Subcutaneous abdominal adipose tissue (tissue), 5 donors: ENCODE measurements at regions not wholly inside any gene's neighbourhood (a gene's known extent, or its start where the extent isn't known, plus 50 kb on each side); places are given as distances from the start of the nearest gene placed in this dataset.
"Not testable (repeated sequence)": the region's sequence is repeated elsewhere in the genome, so short reads cannot be mapped to it uniquely, and the experiment has no call there.

ENCODE experiments used
- H3K27ac ChIP-seq: one replicate; pipeline ENCODE4 v1.7.0; 2013; ENCODE audit warnings: low read depth, mild to moderate bottlenecking, inconsistent platforms, low read length, moderate library complexity
- H3K27me3 ChIP-seq, 5 donors: one replicate each; pipeline ENCODE4 v1.7.0; 2013; ENCODE audit warnings: low read length in 5 of 5, inconsistent platforms in 1 of 5; ENCODE audit not compliant: control insufficient read depth in 5 of 5, insufficient read depth in 4 of 5
- H3K36me3 ChIP-seq, 5 donors: one replicate each; pipeline ENCODE4 v1.7.0; 2013; ENCODE audit warnings: low read length in 5 of 5; ENCODE audit not compliant: control insufficient read depth in 5 of 5, insufficient read depth in 5 of 5
- H3K4me1 ChIP-seq, 5 donors: one replicate each; pipeline ENCODE4 v1.7.0; 2013; ENCODE audit warnings: low read length in 5 of 5, mild to moderate bottlenecking in 3 of 5, moderate library complexity in 1 of 5; ENCODE audit not compliant: control insufficient read depth in 5 of 5, insufficient read depth in 5 of 5
- H3K4me3 ChIP-seq, 5 donors: one replicate each; pipeline ENCODE4 v1.7.0; 2013; ENCODE audit warnings: low read length in 5 of 5, low read depth in 1 of 5
- H3K9ac ChIP-seq, 5 donors: one replicate each; pipeline ENCODE4 v1.7.0; 2013; ENCODE audit warnings: low read length in 5 of 5, mild to moderate bottlenecking in 4 of 5, moderate library complexity in 3 of 5
- H3K9me3 ChIP-seq, 5 donors: one replicate each; pipeline ENCODE4 v1.7.0; 2013; ENCODE audit warnings: low read length in 5 of 5; ENCODE audit not compliant: control insufficient read depth in 5 of 5
- donor health status: healthy.
- donor health status: healthy.
- donor health status: healthy.
- donor health status: healthy.
- donor health status: healthy.

DNA sequence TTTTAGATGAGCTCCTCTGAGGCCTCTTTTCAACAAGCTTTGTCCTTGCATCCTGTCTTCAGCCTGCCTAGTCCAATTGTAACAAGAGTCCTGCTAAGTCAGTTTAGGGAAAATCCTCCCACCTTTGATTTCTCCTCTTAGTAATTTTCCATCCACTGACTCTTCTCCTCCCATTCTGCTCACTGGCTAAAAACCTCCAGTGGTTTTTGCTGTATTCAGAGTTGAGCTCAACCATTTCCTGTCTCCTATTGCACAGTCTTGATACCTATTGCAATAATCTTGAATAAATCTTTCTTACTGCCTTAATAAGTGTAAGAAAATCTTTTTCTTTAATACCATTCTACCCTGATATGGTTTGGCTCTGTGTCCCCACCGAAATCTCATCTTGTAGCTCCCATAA, 117.8 kb upstream of the ENPP6 start:
- no peaks in the 10 kb centered on the region for H3K27me3 ChIP-seq
- no peak overlapping the region for H3K9ac ChIP-seq
- no peaks in the 10 kb centered on the region for H3K36me3 ChIP-seq
- no peak overlapping the region for H3K4me3 ChIP-seq
- no peak overlapping the region for H3K27ac ChIP-seq
- H3K4me1 ChIP-seq = peaks cover 0 to 10% (median 0%) of the 10 kb centered on the region in 5 donors
- peaks cover 0 to 7% (median 3%) of the 10 kb centered on the region in 5 donors for H3K9me3 ChIP-seq

- not testable (repeated sequence) for H3K9ac ChIP-seq, H3K36me3 ChIP-seq, H3K27ac ChIP-seq
Measured at GRCh38 chr4:184333446-184333845, 115.8 kb upstream of the ENPP6 start.

GRCh38 chr4:184331268-184331995, 113.8 kb upstream of the ENPP6 start:
- Histone ChIP-seq H3K27ac (peak overlapping the region; percentile 55), H3K4me3 (no peak overlapping the region), H3K9ac (no peak overlapping the region), H3K27me3 (no peaks in the 10 kb centered on the region), H3K36me3 (no peaks in the 10 kb centered on the region), H3K9me3 (no peaks in the 10 kb centered on the region), H3K4me1 (peaks cover 0 to 19% (median 0%) of the 10 kb centered on the region in 5 donors)

More at GRCh38 chr4:184333446-184333845, 115.8 kb upstream of the ENPP6 start:
- H3K27me3 ChIP-seq, H3K9me3 ChIP-seq, H3K4me3 ChIP-seq: not testable (repeated sequence)
- H3K4me1 ChIP-seq = peaks cover 0 to 19% (median 0%) of the 10 kb centered on the region in 5 donors

DNA sequence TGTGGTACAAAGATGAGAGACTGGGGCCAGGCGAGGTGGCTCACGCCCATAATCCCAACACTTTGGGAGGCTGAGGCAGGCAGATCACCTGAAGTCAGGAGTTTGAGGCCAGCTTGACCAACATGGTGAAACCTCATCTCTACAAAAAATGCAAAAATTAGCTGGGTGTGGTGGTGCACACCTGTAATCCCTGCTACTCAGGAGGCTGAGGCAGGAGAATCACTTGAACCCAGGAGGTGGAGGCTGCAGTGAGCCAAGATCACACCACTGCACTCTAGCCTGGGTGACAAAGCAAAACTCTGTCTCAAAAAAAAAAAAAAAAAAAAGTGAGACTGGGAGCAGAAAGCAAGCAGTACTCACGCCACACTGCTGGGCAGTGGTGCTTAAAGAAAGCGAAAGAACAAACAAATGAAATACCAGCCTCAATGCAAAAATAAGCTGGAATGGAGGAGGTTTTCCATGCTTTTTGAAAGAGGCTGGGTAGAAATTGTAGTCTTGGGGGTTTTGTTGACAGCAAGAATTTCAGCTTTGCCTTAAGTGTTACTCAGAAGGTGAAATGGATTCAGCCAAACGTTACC, 112.9 kb upstream of the ENPP6 start:
- H3K27me3 ChIP-seq, H3K36me3 ChIP-seq, H3K4me3 ChIP-seq, H3K9ac ChIP-seq, H3K9me3 ChIP-seq: not testable (repeated sequence)
- H3K27ac ChIP-seq = peak overlapping the region; percentile 55
- peaks cover 0 to 19% (median 0%) of the 10 kb centered on the region in 5 donors for H3K4me1 ChIP-seq

- H3K9ac ChIP-seq = no peak overlapping the region
- no peaks in the 10 kb centered on the region for H3K9me3 ChIP-seq
- H3K4me1 ChIP-seq = peaks cover 0 to 19% (median 0%) of the 10 kb centered on the region in 5 donors
- no peak overlapping the region for H3K4me3 ChIP-seq
- H3K27me3 ChIP-seq = no peaks in the 10 kb centered on the region
- no peaks in the 10 kb centered on the region for H3K36me3 ChIP-seq
- H3K27ac ChIP-seq = no peak overlapping the region
Measured at GRCh38 chr4:184329659-184330400, 112.2 kb upstream of the ENPP6 start.

DNA sequence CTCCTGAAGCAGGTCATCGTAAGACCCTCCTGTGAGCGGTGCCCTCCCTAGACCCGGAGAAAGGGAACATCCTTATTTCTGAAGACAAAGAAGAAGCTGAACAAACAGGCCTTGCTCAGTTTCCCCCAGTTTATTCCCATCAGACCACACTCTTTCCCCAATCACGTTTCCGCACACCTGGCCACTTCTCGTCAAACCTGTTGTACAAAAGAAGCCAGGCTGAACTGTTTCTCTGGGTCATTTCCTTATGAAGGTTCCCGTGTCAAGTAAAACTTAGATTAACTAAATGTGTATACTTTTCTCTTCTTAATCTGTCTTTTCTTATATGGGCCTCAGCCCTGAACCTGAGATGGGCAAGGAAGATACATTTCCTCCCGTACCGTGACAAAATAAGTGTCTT, 111.6 kb upstream of the ENPP6 start:
- Histone ChIP-seq H3K9ac (no peak overlapping the region), H3K4me1 (peaks cover 0 to 19% (median 0%) of the 10 kb centered on the region in 5 donors), H3K27ac (no peak overlapping the region)

GRCh38 chr4:184328022-184328736, 110.5 kb upstream of the ENPP6 start:
- no peak overlapping the region for H3K4me3 ChIP-seq
- no peaks in the 10 kb centered on the region for H3K27me3 ChIP-seq
- no peaks in the 10 kb centered on the region for H3K9me3 ChIP-seq
- H3K36me3 ChIP-seq = no peaks in the 10 kb centered on the region
- no peak overlapping the region for H3K9ac ChIP-seq
- peaks cover 0 to 19% (median 0%) of the 10 kb centered on the region in 5 donors for H3K4me1 ChIP-seq
- no peak overlapping the region for H3K27ac ChIP-seq

More for the DNA sequence above, 111.6 kb upstream of the ENPP6 start:
- Histone ChIP-seq H3K4me3 (no peak overlapping the region), H3K27me3 (no peaks in the 10 kb centered on the region), H3K9me3 (no peaks in the 10 kb centered on the region), H3K36me3 (no peaks in the 10 kb centered on the region)

GRCh38 chr4:184324939-184325477, 107.3 kb upstream of the ENPP6 start:
- Histone ChIP-seq H3K9me3 (no peaks in the 10 kb centered on the region), H3K4me1 (peaks cover 0 to 9% (median 0%) of the 10 kb centered on the region in 5 donors), H3K9ac (no peak overlapping the region), H3K4me3 (no peak overlapping the region), H3K27ac (no peak overlapping the region), H3K27me3 (no peaks in the 10 kb centered on the region), H3K36me3 (no peaks in the 10 kb centered on the region)

- no peaks in the 10 kb centered on the region for H3K4me1 ChIP-seq
- H3K27ac ChIP-seq = no peak overlapping the region
- H3K9me3 ChIP-seq = no peaks in the 10 kb centered on the region
- no peaks in the 10 kb centered on the region for H3K27me3 ChIP-seq
- no peaks in the 10 kb centered on the region for H3K36me3 ChIP-seq
- no peak overlapping the region for H3K4me3 ChIP-seq
- no peak overlapping the region for H3K9ac ChIP-seq
Measured at GRCh38 chr4:184322328-184323025, 104.8 kb upstream of the ENPP6 start.
